HCT116 (cell line): ENCODE measurements at regions not wholly inside any gene's neighbourhood (a gene's known extent, or its start where the extent isn't known, plus 50 kb on each side); places are given as distances from the start of the nearest gene placed in this dataset.

Source experiments
- ATAC-seq: fragments of 200-7000 bp; cut with Tn5 transposase; 2 replicates; pipeline ENCODE4 v1.9.1; 2020; ENCODE audit warnings: mild to moderate bottlenecking, moderate library complexity
- BruUV-seq: library from RNA; stranded (reverse); fragments of 400-500 nt; replicated peaks from 2 replicates; lab custom pipeline; 2021; lab: Mats Ljungman, UMichigan
- CTCF ChIA-PET: fragments of 300-600 bp; sonication (Branson Sonifier 250); formaldehyde crosslinking; loops from one replicate; lab custom pipeline; 2021; ENCODE audit warnings: antibody characterized with exemption; lab: Charles Lee
- POLR2A ChIA-PET: fragments of 300-600, 350-600 bp; sonication (Branson Sonifier 250); formaldehyde crosslinking; loops from one replicate; lab custom pipeline; 2021; ENCODE audit warnings: antibody characterized with exemption; lab: Charles Lee
- RAD21 ChIA-PET, 2 experiments: fragments of 300-600 bp; sonication (Branson Sonifier 250); formaldehyde crosslinking; loops; one replicate each; lab custom pipeline; 2023; ENCODE audit warnings: low total read pairs in 2 of 2; ENCODE audit not compliant: uncharacterized antibody in 2 of 2, unreplicated experiment in 2 of 2, low non-redundant PET in 1 of 2; lab: Charles Lee
- DNase-seq: peaks from one replicate; pipeline ENCODE4 v3.0.0-alpha.2; 2010; ENCODE audit warnings: low read depth, low spot score
- H2AFZ ChIP-seq: fragments of 200-600 bp; shearing (Covaris generic), sonication (generic); 2 replicates; pipeline ENCODE4 v1.6.1; 2017; ENCODE audit warnings: low read depth, mixed run types, mixed read lengths, antibody characterized with exemption, low read length; ENCODE audit not compliant: poor library complexity, severe bottlenecking
- H3K27ac ChIP-seq: 2 replicates; pipeline ENCODE4 v1.5.1; 2012; ENCODE audit warnings: low read depth, low read length
- H3K27me3 ChIP-seq: fragments of 200-600 bp; sonication (generic); 2 replicates; pipeline ENCODE4 v1.6.1; 2016; ENCODE audit warnings: mixed run types, low read length, mixed read lengths; ENCODE audit not compliant: insufficient read depth
- H3K36me3 ChIP-seq, 2 experiments: fragments of 200-500 bp in 1 of 2; fragments of 200-600 bp in 1 of 2; sonication (Bioruptor generic) in 1 of 2; sonication (generic) in 1 of 2; 2 replicates each; pipeline versions ENCODE4 v1.5.1 to v1.6.1; 2014 to 2016; ENCODE audit warnings: low read length in 2 of 2, inconsistent platforms in 1 of 2, mixed read lengths in 1 of 2, mixed run types in 1 of 2; ENCODE audit not compliant: insufficient read depth in 2 of 2, control insufficient read depth in 1 of 2
- H3K4me1 ChIP-seq, 2 experiments: fragments of 200-600 bp in 1 of 2; sonication (generic) in 1 of 2; 2 replicates each; pipeline versions ENCODE4 v1.5.1 to v1.6.1; 2012 to 2017; ENCODE audit warnings: low read length in 2 of 2, inconsistent platforms in 1 of 2, mild to moderate bottlenecking in 1 of 2, mixed read lengths in 1 of 2, mixed run types in 1 of 2, moderate library complexity in 1 of 2; ENCODE audit not compliant: insufficient read depth in 2 of 2, control insufficient read depth in 1 of 2
- H3K4me2 ChIP-seq: fragments of 200-600 bp; sonication (generic); 2 replicates; pipeline ENCODE4 v1.6.1; 2017; ENCODE audit warnings: mixed run types, low read length, mixed read lengths
- H3K4me3 ChIP-seq, 2 experiments: fragments of 200-600 bp in 1 of 2; sonication (generic) in 1 of 2; replicated peaks in 1 of 2; 2 replicates each; pipeline ENCODE4 v1.5.1; 2011 to 2016; ENCODE audit warnings: low read length in 2 of 2, control low read depth in 1 of 2, low read depth in 1 of 2, mild to moderate bottlenecking in 1 of 2, mixed read lengths in 1 of 2, mixed run types in 1 of 2
- H3K79me2 ChIP-seq: fragments of 200-600 bp; sonication (generic); 2 replicates; pipeline ENCODE4 v1.6.1; 2017; ENCODE audit warnings: mild to moderate bottlenecking, mixed run types, low read length, moderate library complexity, mixed read lengths; ENCODE audit not compliant: insufficient read depth
- H3K9ac ChIP-seq: fragments of 200-600 bp; sonication (generic); 2 replicates; pipeline ENCODE4 v1.6.1; 2016; ENCODE audit warnings: low read length, mixed read lengths
- H3K9me2 ChIP-seq: fragments of 200-600 bp; sonication (generic), shearing (Covaris generic); 2 replicates; pipeline ENCODE4 v1.6.1; 2017; ENCODE audit warnings: mixed run types, mild to moderate bottlenecking, moderate library complexity; ENCODE audit not compliant: insufficient read depth
- H3K9me3 ChIP-seq, 2 experiments: fragments of 200-500 bp in 1 of 2; fragments of 200-600 bp in 1 of 2; sonication (Bioruptor generic) in 1 of 2; sonication (generic) in 1 of 2; 2 replicates each; pipeline ENCODE4 v1.6.1; 2014 to 2017; ENCODE audit warnings: low read length in 2 of 2, mixed read lengths in 2 of 2, inconsistent platforms in 1 of 2, low read depth in 1 of 2, mild to moderate bottlenecking in 1 of 2, mixed run types in 1 of 2, moderate library complexity in 1 of 2; ENCODE audit not compliant: control insufficient read depth in 1 of 2, insufficient read depth in 1 of 2
- H4K20me1 ChIP-seq: fragments of 200-600 bp; sonication (generic), shearing (Covaris generic); 2 replicates; pipeline ENCODE4 v1.6.1; 2017; ENCODE audit warnings: mixed run types, mild to moderate bottlenecking, moderate library complexity; ENCODE audit not compliant: insufficient read depth
- EGR1 ChIP-seq: IDR thresholded peaks from 2 replicates; pipeline ENCODE4 v1.6.1; 2012; ENCODE audit warnings: low read depth
- ELF1 ChIP-seq: IDR thresholded peaks from 2 replicates; pipeline ENCODE4 v1.6.1; 2012; ENCODE audit warnings: low read depth, borderline replicate concordance
- EZH2 ChIP-seq: fragments of 200-600 bp; sonication (generic); IDR thresholded peaks from 2 replicates; pipeline ENCODE4 v1.6.1; 2017; ENCODE audit warnings: antibody characterized with exemption, mixed run types
- JUND ChIP-seq: IDR thresholded peaks from 2 replicates; pipeline ENCODE4 v1.6.1; 2012
- POLR2AphosphoS5 ChIP-seq: IDR thresholded peaks from 2 replicates; pipeline ENCODE4 v1.6.1; 2011; ENCODE audit warnings: mild to moderate bottlenecking, low read depth, low read length, moderate library complexity
- RAD21 ChIP-seq: IDR thresholded peaks from 2 replicates; pipeline ENCODE4 v1.6.1; 2012; ENCODE audit warnings: low read depth, mild to moderate bottlenecking
- SP1 ChIP-seq: IDR thresholded peaks from 2 replicates; pipeline ENCODE4 v1.6.1; 2012; ENCODE audit warnings: low read depth
- ZFX ChIP-seq: fragments of 450-650 bp; IDR thresholded peaks from 2 replicates; pipeline ENCODE4 v1.6.1; 2017
- intact Hi-C: fragments of 100-400 bp; cut with micrococcal nuclease; formaldehyde crosslinking; loops from 2 replicates; pipeline ENCODE4 v1.10.0; 2022
- TF ChIP-seq, protein P1 (sequence below), 3 experiments: fragments of 200-600 bp in 1 of 3; sonication (generic) in 1 of 3; IDR thresholded peaks in 2 of 3; conservative IDR thresholded peaks in 1 of 3; 2 replicates each; pipeline ENCODE4 v1.5.1; 2012 to 2017; ENCODE audit warnings: low read depth in 2 of 3, low read length in 2 of 3, antibody characterized with exemption in 1 of 3, borderline replicate concordance in 1 of 3, control low read depth in 1 of 3, mild to moderate bottlenecking in 1 of 3, mixed read lengths in 1 of 3, mixed run types in 1 of 3, moderate library complexity in 1 of 3; ENCODE audit not compliant: insufficient read depth in 1 of 3
- TF ChIP-seq, protein P2 (sequence below): IDR thresholded peaks from 2 replicates; pipeline ENCODE4 v1.6.1; 2012; ENCODE audit warnings: low read depth
- TF ChIP-seq, protein P3 (sequence below): IDR thresholded peaks from 2 replicates; pipeline ENCODE4 v1.6.1; 2012

DNA sequence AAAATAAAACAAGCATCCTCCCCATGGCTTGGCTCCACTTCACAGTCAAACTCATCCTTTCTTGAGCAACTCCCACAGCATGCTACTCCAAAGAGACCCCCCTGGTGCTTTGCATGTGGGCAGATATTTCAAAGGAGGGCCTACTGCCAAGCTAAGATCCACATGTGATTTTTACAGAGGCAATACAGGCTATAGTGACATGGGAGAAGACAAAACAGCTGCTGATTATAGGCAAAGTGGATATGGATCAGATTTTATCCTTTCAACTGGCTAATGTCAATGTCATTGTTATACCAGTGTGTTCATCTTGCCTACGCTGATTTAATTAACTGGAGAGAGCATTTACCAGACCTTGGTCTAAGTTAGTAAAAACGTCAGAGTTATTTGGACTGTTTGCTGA is 328.3 kb downstream of the KLHL13 start (continued):
- TF ChIP-seq, protein P1, sequence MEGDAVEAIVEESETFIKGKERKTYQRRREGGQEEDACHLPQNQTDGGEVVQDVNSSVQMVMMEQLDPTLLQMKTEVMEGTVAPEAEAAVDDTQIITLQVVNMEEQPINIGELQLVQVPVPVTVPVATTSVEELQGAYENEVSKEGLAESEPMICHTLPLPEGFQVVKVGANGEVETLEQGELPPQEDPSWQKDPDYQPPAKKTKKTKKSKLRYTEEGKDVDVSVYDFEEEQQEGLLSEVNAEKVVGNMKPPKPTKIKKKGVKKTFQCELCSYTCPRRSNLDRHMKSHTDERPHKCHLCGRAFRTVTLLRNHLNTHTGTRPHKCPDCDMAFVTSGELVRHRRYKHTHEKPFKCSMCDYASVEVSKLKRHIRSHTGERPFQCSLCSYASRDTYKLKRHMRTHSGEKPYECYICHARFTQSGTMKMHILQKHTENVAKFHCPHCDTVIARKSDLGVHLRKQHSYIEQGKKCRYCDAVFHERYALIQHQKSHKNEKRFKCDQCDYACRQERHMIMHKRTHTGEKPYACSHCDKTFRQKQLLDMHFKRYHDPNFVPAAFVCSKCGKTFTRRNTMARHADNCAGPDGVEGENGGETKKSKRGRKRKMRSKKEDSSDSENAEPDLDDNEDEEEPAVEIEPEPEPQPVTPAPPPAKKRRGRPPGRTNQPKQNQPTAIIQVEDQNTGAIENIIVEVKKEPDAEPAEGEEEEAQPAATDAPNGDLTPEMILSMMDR (IDR thresholded peaks at IDR 0.05 in 2 of 3, conservative IDR thresholded peaks at IDR 0.05 in 1 of 3; ENCODE audit: borderline replicate concordance in 1 of 3, insufficient read depth in 1 of 3, low read depth in 2 of 3, low read length in 2 of 3), result no peak

DNA sequence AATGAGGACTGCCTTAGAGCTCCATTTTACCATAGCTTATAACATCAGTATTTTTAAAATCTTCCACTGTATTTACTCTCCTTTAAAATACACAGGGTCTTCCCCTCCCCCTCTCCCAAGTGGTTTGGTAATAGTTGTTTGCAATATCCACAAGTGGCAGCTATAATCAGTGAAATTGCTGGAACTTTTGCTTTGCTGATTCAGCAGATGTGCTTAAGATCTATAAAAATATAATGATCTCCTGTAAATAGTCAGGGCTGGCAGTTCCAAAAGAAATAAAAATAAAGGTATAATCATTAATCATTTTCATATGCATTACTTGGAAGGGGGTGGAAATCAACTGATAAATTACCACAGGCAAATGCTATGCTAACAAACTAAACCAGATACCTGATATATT is 345.2 kb downstream of the KLHL13 start:
- Histone ChIP-seq H3K4me1 (no peaks in the 10 kb centered on the region), H4K20me1 (no peaks in the 10 kb centered on the region), H3K9me3 (no peaks in the 10 kb centered on the region), H3K9me2 (no peaks in the 10 kb centered on the region), H3K27me3 (no peaks in the 10 kb centered on the region), H3K4me3 (no peak overlapping the region), H3K9ac (no peak overlapping the region), H3K27ac (no peak overlapping the region), H2AFZ (no peak overlapping the region), H3K79me2 (no peaks in the 10 kb centered on the region), H3K36me3 (no peaks in the 10 kb centered on the region), H3K4me2 (no peak overlapping the region)
- no peak for ATAC-seq
- intact Hi-C loops, result no loop called here
- TF ChIP-seq, protein P2, sequence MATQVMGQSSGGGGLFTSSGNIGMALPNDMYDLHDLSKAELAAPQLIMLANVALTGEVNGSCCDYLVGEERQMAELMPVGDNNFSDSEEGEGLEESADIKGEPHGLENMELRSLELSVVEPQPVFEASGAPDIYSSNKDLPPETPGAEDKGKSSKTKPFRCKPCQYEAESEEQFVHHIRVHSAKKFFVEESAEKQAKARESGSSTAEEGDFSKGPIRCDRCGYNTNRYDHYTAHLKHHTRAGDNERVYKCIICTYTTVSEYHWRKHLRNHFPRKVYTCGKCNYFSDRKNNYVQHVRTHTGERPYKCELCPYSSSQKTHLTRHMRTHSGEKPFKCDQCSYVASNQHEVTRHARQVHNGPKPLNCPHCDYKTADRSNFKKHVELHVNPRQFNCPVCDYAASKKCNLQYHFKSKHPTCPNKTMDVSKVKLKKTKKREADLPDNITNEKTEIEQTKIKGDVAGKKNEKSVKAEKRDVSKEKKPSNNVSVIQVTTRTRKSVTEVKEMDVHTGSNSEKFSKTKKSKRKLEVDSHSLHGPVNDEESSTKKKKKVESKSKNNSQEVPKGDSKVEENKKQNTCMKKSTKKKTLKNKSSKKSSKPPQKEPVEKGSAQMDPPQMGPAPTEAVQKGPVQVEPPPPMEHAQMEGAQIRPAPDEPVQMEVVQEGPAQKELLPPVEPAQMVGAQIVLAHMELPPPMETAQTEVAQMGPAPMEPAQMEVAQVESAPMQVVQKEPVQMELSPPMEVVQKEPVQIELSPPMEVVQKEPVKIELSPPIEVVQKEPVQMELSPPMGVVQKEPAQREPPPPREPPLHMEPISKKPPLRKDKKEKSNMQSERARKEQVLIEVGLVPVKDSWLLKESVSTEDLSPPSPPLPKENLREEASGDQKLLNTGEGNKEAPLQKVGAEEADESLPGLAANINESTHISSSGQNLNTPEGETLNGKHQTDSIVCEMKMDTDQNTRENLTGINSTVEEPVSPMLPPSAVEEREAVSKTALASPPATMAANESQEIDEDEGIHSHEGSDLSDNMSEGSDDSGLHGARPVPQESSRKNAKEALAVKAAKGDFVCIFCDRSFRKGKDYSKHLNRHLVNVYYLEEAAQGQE, result no peak
- TF ChIP-seq ELF1, result no peak
- no peak for TF ChIP-seq ZFX
- TF ChIP-seq, protein P1 (IDR thresholded peaks at IDR 0.05 in 2 of 3, conservative IDR thresholded peaks at IDR 0.05 in 1 of 3; ENCODE audit: borderline replicate concordance in 1 of 3, insufficient read depth in 1 of 3, low read depth in 2 of 3, low read length in 2 of 3), result no peak
- TF ChIP-seq EGR1, result no peak
- TF ChIP-seq, protein P3, sequence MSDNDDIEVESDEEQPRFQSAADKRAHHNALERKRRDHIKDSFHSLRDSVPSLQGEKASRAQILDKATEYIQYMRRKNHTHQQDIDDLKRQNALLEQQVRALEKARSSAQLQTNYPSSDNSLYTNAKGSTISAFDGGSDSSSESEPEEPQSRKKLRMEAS, result no peak
- no peak for TF ChIP-seq POLR2AphosphoS5
- TF ChIP-seq JUND, result no peak
- no peak for TF ChIP-seq SP1
- no peak for TF ChIP-seq EZH2
- no peak for TF ChIP-seq RAD21
- ChIA-PET CTCF (no interaction called here), POLR2A (no interaction called here), RAD21 (no interaction called here)
- no peak for DNase-seq
- no TSS peak for BruUV-seq
